Endothelial cell of umbilical vein (primary cell): ENCODE measurements at regions not wholly inside any gene's neighbourhood (a gene's known extent, or its start where the extent isn't known, plus 50 kb on each side); places are given as distances from the start of the nearest gene placed in this dataset.

Source experiments
- EZH2 ChIP-seq: IDR thresholded peaks from 2 replicates; pipeline ENCODE4 v1.6.1; 2012; ENCODE audit warnings: borderline replicate concordance, low read depth, mild to moderate bottlenecking, moderate library complexity, low read length, inconsistent platforms; ENCODE audit not compliant: severe bottlenecking
- POLR2A ChIP-seq: IDR thresholded peaks from 2 replicates; pipeline ENCODE4 v1.6.1; 2012; ENCODE audit warnings: low read depth, mild to moderate bottlenecking, control low read depth, low read length
- TF ChIP-seq, protein P1 (sequence below), 2 donors: IDR thresholded peaks; 1 replicate in 1 of 2; 2 replicates in 1 of 2; pipeline ENCODE4 v1.5.1; 2011; ENCODE audit warnings: low read length in 2 of 2, mild to moderate bottlenecking in 2 of 2, moderate library complexity in 2 of 2, control low read depth in 1 of 2, inconsistent platforms in 1 of 2, low read depth in 1 of 2; ENCODE audit not compliant: insufficient read depth in 1 of 2; ENCODE audit errors: extremely low read depth in 1 of 2
- TF ChIP-seq, protein P2 (sequence below): IDR thresholded peaks from 2 replicates; pipeline ENCODE4 v1.6.1; 2011; ENCODE audit not compliant: insufficient read depth, insufficient read length

DNA sequence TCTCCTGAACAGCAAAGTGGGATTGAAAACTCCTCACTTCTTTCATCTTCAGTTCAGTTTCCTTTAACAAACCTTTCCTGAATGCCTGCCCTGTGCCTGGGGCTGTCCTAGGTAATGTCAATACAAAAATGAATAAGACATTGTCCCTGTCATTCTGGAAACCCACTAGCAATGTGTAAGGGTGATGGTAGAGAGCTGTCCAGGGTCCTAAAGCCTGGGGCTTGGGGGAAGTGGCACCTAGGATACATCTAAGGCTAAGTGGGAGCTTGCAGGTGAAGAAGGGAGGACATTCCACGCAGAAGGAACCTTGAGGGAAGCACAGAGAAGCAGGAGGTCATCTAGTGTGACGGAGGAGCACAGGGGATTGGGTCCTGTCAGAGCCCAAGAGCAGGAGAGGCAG is 212.7 kb upstream of the PPP2R3A start:
- TF ChIP-seq, protein P1, sequence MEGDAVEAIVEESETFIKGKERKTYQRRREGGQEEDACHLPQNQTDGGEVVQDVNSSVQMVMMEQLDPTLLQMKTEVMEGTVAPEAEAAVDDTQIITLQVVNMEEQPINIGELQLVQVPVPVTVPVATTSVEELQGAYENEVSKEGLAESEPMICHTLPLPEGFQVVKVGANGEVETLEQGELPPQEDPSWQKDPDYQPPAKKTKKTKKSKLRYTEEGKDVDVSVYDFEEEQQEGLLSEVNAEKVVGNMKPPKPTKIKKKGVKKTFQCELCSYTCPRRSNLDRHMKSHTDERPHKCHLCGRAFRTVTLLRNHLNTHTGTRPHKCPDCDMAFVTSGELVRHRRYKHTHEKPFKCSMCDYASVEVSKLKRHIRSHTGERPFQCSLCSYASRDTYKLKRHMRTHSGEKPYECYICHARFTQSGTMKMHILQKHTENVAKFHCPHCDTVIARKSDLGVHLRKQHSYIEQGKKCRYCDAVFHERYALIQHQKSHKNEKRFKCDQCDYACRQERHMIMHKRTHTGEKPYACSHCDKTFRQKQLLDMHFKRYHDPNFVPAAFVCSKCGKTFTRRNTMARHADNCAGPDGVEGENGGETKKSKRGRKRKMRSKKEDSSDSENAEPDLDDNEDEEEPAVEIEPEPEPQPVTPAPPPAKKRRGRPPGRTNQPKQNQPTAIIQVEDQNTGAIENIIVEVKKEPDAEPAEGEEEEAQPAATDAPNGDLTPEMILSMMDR (IDR thresholded peaks at IDR 0.05; ENCODE audit: extremely low read depth in 1 of 2, insufficient read depth in 1 of 2, low read depth in 1 of 2, low read length in 2 of 2), result no peak
- TF ChIP-seq EZH2, result no peak
- no peak for TF ChIP-seq POLR2A
- TF ChIP-seq, protein P2, sequence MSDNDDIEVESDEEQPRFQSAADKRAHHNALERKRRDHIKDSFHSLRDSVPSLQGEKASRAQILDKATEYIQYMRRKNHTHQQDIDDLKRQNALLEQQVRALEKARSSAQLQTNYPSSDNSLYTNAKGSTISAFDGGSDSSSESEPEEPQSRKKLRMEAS, result no peak
